CD14-positive monocyte (primary cell): ENCODE measurements at regions not wholly inside any gene's neighbourhood (a gene's known extent, or its start where the extent isn't known, plus 50 kb on each side); places are given as distances from the start of the nearest gene placed in this dataset.

Experiments used
- DNase-seq, 3 donors: peaks; one replicate each; pipeline ENCODE4 v3.0.0-alpha.2; 2011 to 2022
- H2AFZ ChIP-seq: 2 replicates; pipeline ENCODE4 v1.6.0; 2012; ENCODE audit warnings: mild to moderate bottlenecking, low read depth, low read length, inconsistent platforms; ENCODE audit not compliant: insufficient read depth, poor library complexity, severe bottlenecking
- H3K27ac ChIP-seq, 2 donors: 1 replicate in 1 of 2; 2 replicates in 1 of 2; pipeline ENCODE4 v1.5.1; 2012 to 2013; ENCODE audit warnings: low read length in 2 of 2, control low read depth in 1 of 2, inconsistent platforms in 1 of 2, low read depth in 1 of 2, mild to moderate bottlenecking in 1 of 2
- H3K27me3 ChIP-seq, 2 donors: one replicate each; pipeline versions ENCODE4 v1.6.0 to v1.6.1; 2011 to 2013; ENCODE audit warnings: low read length in 2 of 2; ENCODE audit not compliant: control insufficient read depth in 2 of 2, insufficient read depth in 2 of 2
- H3K36me3 ChIP-seq, 2 donors: replicated peaks in 1 of 2; 1 replicate in 1 of 2; 2 replicates in 1 of 2; pipeline versions ENCODE4 v1.5.1 to v1.6.1; 2012 to 2013; ENCODE audit warnings: low read length in 2 of 2, control low read depth in 1 of 2, inconsistent platforms in 1 of 2, mild to moderate bottlenecking in 1 of 2; ENCODE audit not compliant: insufficient read depth in 2 of 2, control insufficient read depth in 1 of 2
- H3K4me1 ChIP-seq, 2 donors: 1 replicate in 1 of 2; 2 replicates in 1 of 2; pipeline versions ENCODE4 v1.5.1 to v1.6.1; 2012 to 2013; ENCODE audit warnings: low read length in 2 of 2, control low read depth in 1 of 2, inconsistent platforms in 1 of 2, mild to moderate bottlenecking in 1 of 2, moderate library complexity in 1 of 2; ENCODE audit not compliant: insufficient read depth in 2 of 2, control insufficient read depth in 1 of 2
- H3K4me2 ChIP-seq: replicated peaks from 2 replicates; pipeline ENCODE3; 2012; ENCODE audit warnings: low read length, moderate library complexity, mild to moderate bottlenecking; ENCODE audit not compliant: poor library complexity, severe bottlenecking; ENCODE audit errors: extremely low read depth
- H3K4me3 ChIP-seq, 3 experiments: fragments of 200-600 bp in 1 of 3; sonication (generic) in 1 of 3; replicated peaks in 1 of 3; 1 replicate in 2 of 3; 2 replicates in 1 of 3; pipeline ENCODE4 v1.5.1; 2011 to 2013; ENCODE audit warnings: low read length in 3 of 3, mild to moderate bottlenecking in 3 of 3, control low read depth in 2 of 3, low read depth in 2 of 3, inconsistent platforms in 1 of 3, moderate library complexity in 1 of 3
- H3K79me2 ChIP-seq: 2 replicates; pipeline ENCODE4 v1.6.0; 2012; ENCODE audit warnings: mild to moderate bottlenecking, control low read depth, inconsistent platforms, low read length, moderate library complexity; ENCODE audit not compliant: insufficient read depth
- H3K9ac ChIP-seq: 2 replicates; pipeline ENCODE4 v1.6.0; 2017; ENCODE audit warnings: low read length, mild to moderate bottlenecking; ENCODE audit not compliant: insufficient read depth, poor library complexity, severe bottlenecking
- H3K9me3 ChIP-seq, 2 donors: replicated peaks in 1 of 2; 1 replicate in 1 of 2; 2 replicates in 1 of 2; pipeline versions ENCODE4 v1.5.1 to v1.6.1; 2012 to 2013; ENCODE audit warnings: low read length in 2 of 2, control low read depth in 1 of 2; ENCODE audit not compliant: control insufficient read depth in 1 of 2, insufficient read depth in 1 of 2
- H4K20me1 ChIP-seq: 2 replicates; pipeline ENCODE4 v1.6.0; 2012; ENCODE audit warnings: mild to moderate bottlenecking, low read length, control low read depth, moderate library complexity; ENCODE audit not compliant: insufficient read depth
- H3K27ac Mint-ChIP-seq, 7 donors: one replicate each; pipeline ENCODE4 v1.8.0; 2020; ENCODE audit warnings: mild to moderate bottlenecking in 7 of 7, mixed read lengths in 7 of 7, moderate library complexity in 6 of 7, inconsistent platforms in 2 of 7
- H3K27me3 Mint-ChIP-seq, 3 donors: one replicate each; pipeline ENCODE4 v1.8.0; 2021 to 2022; ENCODE audit warnings: low read depth in 3 of 3, mild to moderate bottlenecking in 3 of 3, mixed read lengths in 3 of 3, moderate library complexity in 3 of 3, inconsistent platforms in 1 of 3
- H3K36me3 Mint-ChIP-seq, 2 donors: one replicate each; pipeline ENCODE4 v1.8.0; 2020; ENCODE audit warnings: mixed read lengths in 2 of 2, inconsistent platforms in 1 of 2, mild to moderate bottlenecking in 1 of 2
- H3K4me1 Mint-ChIP-seq: one replicate; pipeline ENCODE4 v1.8.0; 2020; ENCODE audit warnings: mild to moderate bottlenecking, mixed read lengths
- H3K4me3 Mint-ChIP-seq, 2 donors: one replicate each; pipeline ENCODE4 v1.8.0; 2020; ENCODE audit warnings: mild to moderate bottlenecking in 2 of 2, mixed read lengths in 2 of 2, moderate library complexity in 1 of 2
- H3K9me3 Mint-ChIP-seq, 7 donors: one replicate each; pipeline ENCODE4 v1.8.0; 2020 to 2022; ENCODE audit warnings: mixed read lengths in 7 of 7, mild to moderate bottlenecking in 6 of 7, moderate library complexity in 6 of 7, inconsistent platforms in 2 of 7
- WGBS: methylation state at CpG from one replicate; pipeline ENCODE4 v1.1.5; 2013; ENCODE audit warnings: missing lambda C conversion rate; ENCODE audit not compliant: insufficient coverage; 5-methylcytosine and 5-hydroxymethylcytosine counted together
- intact Hi-C, 2 donors: fragments of 100-400 bp; cut with micrococcal nuclease; formaldehyde crosslinking; loops; one replicate each; pipeline versions ENCODE4 v1.15.0 to v1.15.1; 2023
- TF ChIP-seq, protein P1 (sequence below): fragments of 200-600 bp; IDR thresholded peaks from one replicate; pipeline ENCODE4 v1.8.0; 2022; ENCODE audit warnings: antibody characterized with exemption, mild to moderate bottlenecking

DNA sequence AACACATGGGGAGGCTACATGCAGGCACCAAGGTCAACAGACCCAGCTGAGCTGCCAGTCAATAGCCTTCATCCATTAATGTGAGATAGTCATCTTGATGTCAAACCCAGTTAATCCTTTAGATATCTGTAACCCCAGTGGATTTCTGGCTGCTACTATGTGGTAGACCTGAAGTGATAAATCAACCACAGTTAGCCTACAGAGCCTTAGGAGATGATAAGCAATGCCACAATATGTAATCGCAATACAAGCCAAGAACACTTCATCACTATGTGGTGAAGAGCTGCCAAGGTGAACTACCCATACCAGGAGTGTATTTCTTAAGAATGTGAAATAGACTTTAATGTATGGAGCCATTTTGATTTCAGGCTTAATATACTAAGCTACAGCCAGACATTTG lies 1175.5 kb downstream of the DTWD2 start:
- Mint-ChIP-seq H3K27me3 (peaks cover 0 to 2% (median 1%) of the 10 kb centered on the region in 3 donors), H3K4me3 (no peak overlapping the region), H3K4me1 (no peaks in the 10 kb centered on the region), H3K9me3 (peaks cover 0 to 11% (median 3%) of the 10 kb centered on the region in 7 donors), H3K27ac (no peak overlapping the region), H3K36me3 (no peaks in the 10 kb centered on the region)
- no peak overlapping the region for H3K27ac ChIP-seq
- no peaks in the 10 kb centered on the region for H3K4me1 ChIP-seq
- no peaks in the 10 kb centered on the region for H3K36me3 ChIP-seq
- H4K20me1 ChIP-seq = no peaks in the 10 kb centered on the region
- TF ChIP-seq, protein P1, sequence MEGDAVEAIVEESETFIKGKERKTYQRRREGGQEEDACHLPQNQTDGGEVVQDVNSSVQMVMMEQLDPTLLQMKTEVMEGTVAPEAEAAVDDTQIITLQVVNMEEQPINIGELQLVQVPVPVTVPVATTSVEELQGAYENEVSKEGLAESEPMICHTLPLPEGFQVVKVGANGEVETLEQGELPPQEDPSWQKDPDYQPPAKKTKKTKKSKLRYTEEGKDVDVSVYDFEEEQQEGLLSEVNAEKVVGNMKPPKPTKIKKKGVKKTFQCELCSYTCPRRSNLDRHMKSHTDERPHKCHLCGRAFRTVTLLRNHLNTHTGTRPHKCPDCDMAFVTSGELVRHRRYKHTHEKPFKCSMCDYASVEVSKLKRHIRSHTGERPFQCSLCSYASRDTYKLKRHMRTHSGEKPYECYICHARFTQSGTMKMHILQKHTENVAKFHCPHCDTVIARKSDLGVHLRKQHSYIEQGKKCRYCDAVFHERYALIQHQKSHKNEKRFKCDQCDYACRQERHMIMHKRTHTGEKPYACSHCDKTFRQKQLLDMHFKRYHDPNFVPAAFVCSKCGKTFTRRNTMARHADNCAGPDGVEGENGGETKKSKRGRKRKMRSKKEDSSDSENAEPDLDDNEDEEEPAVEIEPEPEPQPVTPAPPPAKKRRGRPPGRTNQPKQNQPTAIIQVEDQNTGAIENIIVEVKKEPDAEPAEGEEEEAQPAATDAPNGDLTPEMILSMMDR = no peak
- no CpG with 5 or more reads among the region's 1 CpG for WGBS
- no peak overlapping the region for H2AFZ ChIP-seq
- H3K9ac ChIP-seq = no peak overlapping the region
- no peaks in the 10 kb centered on the region for H3K27me3 ChIP-seq
- H3K4me2 ChIP-seq = no peak overlapping the region
- no peak overlapping the region for H3K4me3 ChIP-seq
- intact Hi-C loops = no loop called here
- peaks cover 0 to 6% of the 10 kb centered on the region in 2 donors for H3K9me3 ChIP-seq
- DNase-seq = no peak
- H3K79me2 ChIP-seq = no peaks in the 10 kb centered on the region

DNA sequence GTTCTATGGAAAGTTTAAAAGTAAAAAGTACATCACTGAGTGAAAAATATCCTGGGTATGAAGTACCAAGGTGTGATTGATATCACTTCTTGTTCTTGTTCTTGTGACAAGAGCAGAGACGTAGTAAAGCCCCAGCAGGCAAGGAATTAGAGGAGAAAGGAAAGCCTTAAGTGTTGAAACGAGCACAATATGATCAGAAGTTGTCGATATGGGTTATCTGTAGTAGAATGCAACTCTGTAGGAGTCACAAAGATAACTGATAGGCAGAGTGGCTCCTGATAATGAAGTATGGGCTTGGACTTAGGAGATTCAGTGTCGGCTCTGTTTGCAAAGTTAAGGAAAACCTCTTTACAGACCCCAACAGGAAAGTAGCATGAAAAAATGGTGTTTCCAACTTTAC lies 1179.1 kb downstream of the DTWD2 start:
- H3K4me3 ChIP-seq = no peak overlapping the region
- H3K36me3 Mint-ChIP-seq = no peaks in the 10 kb centered on the region
- WGBS = 95% methylated on average over 3 of the region's 4 CpGs
- intact Hi-C loops = no loop called here
- peaks cover 0 to 1% (median 0%) of the 10 kb centered on the region in 3 donors for H3K27me3 Mint-ChIP-seq
- no peaks in the 10 kb centered on the region for H4K20me1 ChIP-seq
- no peaks in the 10 kb centered on the region for H3K9me3 ChIP-seq
- no peaks in the 10 kb centered on the region for H3K4me1 Mint-ChIP-seq
- no peak for DNase-seq
- no peaks in the 10 kb centered on the region for H3K4me1 ChIP-seq
- H3K9me3 Mint-ChIP-seq = peaks cover 0 to 3% (median 3%) of the 10 kb centered on the region in 7 donors
- H3K27me3 ChIP-seq = no peaks in the 10 kb centered on the region
- no peak overlapping the region for H2AFZ ChIP-seq
- no peak overlapping the region for H3K4me2 ChIP-seq
- no peak overlapping the region for H3K4me3 Mint-ChIP-seq
- no peaks in the 10 kb centered on the region for H3K79me2 ChIP-seq
- no peaks in the 10 kb centered on the region for H3K36me3 ChIP-seq
- H3K27ac Mint-ChIP-seq = no peak overlapping the region
- H3K27ac ChIP-seq = no peak overlapping the region
- H3K9ac ChIP-seq = no peak overlapping the region
- TF ChIP-seq, protein P1 = no peak
